ENCODE measurements at regions not wholly inside any gene's neighbourhood (a gene's known extent, or its start where the extent isn't known, plus 50 kb on each side); places are given as distances from the start of the nearest gene placed in this dataset.
"Not testable (repeated sequence)": the region's sequence is repeated elsewhere in the genome, so short reads cannot be mapped to it uniquely, and the experiment has no call there.

DNA sequence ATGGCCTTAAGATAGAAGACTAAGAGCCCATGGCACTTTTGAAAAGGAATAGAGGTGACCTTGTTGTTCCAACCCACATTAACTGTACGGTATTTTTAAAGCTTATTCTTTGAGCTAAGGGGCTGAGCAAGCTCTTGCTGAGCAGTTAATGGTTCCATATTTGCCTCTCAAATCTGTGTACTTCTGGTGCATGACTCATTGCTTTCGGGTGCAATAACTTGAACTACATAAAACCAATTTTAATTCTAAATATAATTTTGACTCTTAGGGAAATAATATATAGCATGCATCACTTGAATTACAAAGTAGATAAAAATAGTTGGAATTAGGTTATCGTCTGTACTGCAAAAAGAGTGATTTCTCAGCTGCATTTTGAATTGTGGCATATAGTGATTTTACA is 348.1 kb upstream of the CITED2 start:
- FAIRE-seq (no peak), DNase-seq (ENCODE audit: low spot score in 2 of 2) (no peak)

DNA sequence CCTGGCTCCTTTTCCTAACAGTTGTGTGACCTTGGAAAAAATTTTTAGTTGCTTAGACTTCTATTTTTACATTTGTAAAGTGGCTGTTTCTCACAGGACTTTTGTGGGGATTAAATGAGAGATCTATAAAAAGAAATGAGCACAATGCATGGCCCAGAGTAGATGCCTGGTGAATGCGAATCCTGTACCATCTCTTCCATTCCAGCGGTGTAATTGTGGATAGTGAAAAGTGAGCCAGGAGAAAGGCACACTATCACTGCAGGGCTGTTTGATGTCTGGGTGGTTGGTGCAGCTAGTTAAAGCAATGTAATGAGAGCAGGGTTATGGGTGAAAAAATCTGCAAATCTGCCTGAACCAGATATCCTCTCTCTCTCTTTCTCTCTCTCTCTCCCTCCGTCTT is 347.5 kb upstream of the CITED2 start:
- FAIRE-seq (no peak), DNase-seq (ENCODE audit: low spot score in 2 of 2) (no peak)

DNA sequence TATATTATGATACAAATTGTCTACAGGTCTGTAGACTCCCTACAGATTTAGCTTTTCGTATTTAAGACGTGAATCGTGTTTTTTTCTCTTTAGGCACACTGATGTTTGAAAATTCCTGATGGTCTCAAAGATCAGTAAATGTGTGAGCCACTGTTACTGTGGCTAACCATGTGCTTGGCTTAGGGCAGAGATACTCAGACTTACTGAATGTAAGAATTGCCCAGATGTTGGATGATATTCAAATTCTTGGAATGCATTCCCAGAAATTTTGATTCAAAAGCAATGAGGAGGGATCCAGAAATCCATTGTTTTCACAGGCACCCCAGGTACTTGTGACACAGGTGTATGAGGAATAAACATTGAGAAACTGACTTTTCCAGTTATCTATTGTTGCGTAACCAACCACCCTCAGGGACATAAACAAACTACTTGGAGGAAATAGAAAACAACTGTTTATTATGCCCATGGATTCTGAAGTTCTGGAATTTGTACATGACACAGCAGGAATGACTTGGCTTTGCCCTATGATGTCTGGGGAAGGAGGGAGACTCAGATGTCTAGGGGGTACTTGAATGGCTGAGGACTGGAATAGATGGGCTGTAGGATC is 339.6 kb upstream of the CITED2 start:
- DNase-seq (ENCODE audit: low spot score in 2 of 2) (no peak), FAIRE-seq (no peak)

DNA sequence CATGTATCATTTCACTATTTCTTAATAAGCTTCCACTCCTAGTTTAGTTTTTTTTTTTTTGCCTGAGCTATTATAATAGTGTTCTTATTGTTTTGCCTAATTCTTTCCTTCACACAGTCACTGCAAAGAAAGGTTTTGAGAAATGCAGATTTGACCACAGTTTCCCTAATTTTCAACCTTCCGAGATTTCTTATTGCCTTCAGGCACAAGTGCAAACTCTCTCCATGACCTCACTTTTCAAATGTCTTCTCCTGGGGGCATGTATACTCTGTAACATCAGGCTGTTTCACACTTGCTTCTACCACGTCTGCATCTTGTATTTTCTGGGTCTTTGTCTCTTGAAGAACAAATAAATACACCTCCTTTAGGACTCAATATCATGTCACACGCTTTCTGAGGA is 339.0 kb upstream of the CITED2 start:
- DNase-seq (ENCODE audit: low spot score in 2 of 2) (no peak), FAIRE-seq (no peak)

DNA sequence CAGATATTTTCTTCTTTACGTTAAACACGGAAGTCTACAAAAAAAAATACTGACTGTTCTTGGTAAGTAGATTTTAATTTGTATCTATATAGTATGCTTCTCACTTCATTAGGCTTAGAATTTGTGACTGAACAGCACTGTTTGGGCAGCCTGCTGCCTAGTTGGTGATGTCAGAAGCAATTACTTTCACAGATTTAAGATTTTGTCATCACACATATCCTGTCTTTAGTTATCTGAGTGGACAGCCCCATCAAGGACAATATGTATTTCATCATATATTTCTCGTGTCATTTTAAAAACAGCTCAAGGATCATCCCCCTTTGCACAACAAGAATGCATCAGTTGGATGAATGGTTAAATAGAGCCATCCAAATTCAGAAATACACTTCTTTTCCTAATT is 338.4 kb upstream of the CITED2 start:
- FAIRE-seq (no peak), DNase-seq (ENCODE audit: low spot score in 2 of 2) (no peak)

DNA sequence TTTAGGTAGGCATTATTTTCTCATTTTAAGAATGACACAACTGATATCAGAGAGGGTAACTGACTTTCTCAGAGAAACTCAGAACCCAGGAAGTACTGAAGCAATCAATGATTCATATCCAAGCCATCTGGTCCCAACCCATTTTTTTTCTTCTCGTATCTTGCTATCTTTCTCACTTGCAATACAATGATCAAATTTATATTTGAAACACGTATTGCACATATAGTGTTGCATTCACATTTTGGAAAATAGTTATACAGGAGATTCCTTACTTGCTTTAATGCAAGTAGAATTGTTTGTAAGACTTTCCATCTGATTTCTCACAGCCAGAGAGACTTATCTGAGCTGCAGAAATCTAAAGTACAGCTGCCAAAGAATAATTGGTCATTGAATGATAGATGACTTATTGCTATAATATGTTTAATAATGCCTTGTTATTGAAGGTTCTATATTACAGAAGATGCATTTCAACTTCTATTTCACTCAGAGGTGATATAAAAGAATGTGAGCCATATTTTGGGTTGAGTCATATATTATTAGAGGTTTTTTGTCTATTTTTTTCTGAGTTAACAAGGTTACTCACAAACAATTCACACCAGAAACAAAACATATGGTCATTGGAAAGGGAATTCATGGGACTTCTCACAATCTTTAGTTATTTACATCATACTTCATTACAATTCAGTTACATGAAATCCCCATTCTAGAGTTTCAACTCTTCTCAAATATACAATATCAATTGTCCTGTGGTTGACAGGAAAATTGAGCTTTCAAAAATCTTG is 337.5 kb upstream of the CITED2 start:
- DNase-seq (ENCODE audit: low spot score in 2 of 2) (no peak), FAIRE-seq (no peak)

DNA sequence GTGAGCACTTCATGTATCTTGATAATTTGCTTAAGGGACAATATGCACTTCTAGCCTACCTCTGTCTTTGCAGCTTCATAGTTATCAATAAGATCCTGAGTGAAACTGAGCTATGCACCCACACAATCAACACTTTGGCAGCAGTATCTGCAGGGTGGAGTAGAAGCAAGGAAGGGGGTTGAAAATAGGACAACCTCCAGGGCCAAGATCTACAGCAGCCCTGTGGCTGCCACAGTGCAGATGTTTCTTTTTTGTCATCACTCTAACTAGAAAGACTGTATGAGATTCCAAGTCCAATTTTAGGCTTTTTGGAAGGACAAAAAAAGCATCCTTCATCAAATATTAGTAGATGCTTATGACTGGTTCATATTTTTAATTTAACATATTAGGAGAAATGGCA is 336.1 kb upstream of the CITED2 start:
- FAIRE-seq (no peak), DNase-seq (ENCODE audit: low spot score in 2 of 2) (no peak)

DNA sequence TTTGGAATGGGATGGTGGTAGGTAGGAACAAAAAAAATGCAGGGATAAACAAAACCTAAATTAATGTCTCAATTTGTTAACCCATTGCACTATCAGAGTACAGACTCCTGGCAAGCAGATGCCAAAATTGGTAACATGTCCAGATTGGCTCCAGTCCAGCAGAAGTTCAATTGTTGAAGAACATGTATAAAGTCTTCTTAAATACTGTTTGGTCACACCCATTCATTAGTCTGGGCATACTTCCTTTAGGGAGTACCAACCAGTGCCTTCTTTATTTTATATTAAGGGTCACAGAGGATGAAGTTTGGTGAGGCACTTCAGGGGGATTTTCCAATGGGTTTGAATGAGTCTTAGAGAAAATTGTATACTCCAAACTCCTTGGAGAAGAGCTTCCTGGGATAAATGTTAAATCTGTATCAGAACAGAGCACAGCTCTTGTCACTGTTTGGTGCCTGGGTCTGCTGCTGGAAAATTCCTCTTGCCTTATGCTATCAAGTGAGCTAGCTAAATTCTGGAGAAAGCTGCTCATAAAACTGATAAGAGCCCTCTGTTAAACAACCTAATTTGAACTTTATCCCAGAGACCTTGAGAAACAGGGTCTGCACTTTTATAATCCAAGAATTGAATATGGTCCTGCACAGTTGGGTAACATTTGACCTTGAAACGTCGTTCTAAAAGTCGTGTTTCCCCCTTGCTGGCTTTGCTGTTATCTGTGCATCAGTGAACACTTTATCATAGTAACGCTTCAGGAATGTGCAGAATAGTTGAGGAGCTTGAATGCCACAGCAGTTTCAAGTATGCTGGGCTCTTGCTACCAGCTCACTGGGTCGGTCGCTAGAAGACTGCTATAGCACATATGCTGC is 334.1 kb upstream of the CITED2 start:
- DNase-seq (ENCODE audit: low spot score in 2 of 2) (no peak), FAIRE-seq (no peak)

DNA sequence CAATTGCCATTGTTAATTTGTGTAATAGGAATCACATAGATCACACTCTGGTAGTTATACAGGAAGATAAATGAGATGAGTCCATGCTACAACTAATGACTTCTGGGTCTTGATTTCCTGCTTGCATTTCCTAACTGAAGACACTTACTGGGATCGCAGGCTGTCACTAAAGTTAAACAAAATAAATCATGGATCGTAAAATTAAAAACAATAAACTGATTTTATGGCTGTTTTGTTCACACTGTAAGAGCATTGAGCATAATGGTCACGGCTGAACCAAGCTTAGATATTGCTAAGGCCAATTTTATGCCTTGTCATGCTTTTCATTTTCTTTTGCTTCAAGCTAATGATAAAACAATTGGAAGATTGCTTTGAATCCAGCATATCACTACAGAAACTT is 332.5 kb upstream of the CITED2 start:
- FAIRE-seq: no peak

DNA sequence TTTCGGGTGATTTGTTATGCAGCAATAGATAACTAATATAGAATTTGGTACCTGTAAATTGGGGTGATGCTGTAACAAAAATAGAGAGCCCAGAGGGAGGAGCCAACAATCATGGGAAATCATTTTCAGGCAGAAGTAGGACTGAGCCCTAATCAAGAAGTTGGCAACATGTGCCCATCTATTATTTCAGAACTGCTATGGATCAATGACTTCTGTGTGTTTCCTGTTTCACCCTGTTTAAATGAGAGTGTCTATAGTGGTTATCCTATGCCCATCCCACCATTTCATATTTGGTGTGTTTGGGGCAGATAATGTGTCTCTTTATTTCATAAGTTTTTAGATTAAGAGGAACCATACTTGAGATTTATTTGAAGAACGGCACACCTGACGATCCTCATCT is 330.8 kb upstream of the CITED2 start:
- no peak for DNase-seq (ENCODE audit: low spot score in 2 of 2)
- FAIRE-seq: no peak

More for the DNA sequence above, 332.5 kb upstream of the CITED2 start:
- no peak for DNase-seq (ENCODE audit: low spot score in 2 of 2)

DNA sequence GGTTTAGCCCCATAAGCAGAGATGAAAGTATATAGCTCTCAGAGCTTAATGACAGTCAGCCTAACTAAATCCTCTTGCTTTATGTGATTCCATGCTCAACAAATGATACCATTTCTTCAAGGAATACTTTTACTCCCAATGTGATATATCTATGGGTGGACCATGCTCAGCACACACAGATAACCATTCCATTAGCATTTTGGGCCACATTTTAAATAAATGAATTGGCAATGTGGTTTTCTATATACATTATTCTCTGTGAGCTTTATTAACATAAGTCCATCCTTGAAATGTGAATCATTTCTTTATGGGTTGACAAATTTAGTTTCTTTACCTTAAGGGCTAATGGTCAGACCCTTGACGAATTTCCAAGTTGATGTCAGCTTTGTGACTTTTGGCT is 329.3 kb upstream of the CITED2 start:
- FAIRE-seq: no peak

DNA sequence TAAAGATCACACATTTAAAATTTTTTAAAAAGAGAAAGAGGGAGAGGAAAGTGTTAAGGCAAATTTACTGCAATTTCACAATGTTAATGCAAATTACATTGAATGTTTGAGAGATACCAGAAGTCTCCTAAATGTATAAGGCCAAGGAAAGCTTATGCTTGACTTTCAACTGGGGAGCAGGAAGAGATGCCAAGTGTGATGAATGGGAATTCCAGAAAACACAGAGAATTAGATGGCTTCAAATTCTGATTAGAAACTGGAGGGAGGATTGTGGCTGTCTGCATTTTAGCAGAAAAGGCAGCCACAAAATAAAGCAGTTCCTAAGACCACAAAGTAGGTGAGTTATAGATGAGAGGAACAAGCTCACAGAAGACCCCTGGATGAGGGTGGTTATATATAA is 328.3 kb upstream of the CITED2 start:
- DNase-seq (ENCODE audit: low spot score in 2 of 2) (no peak), FAIRE-seq (no peak)

More for the DNA sequence above, 329.3 kb upstream of the CITED2 start:
- no peak for DNase-seq (ENCODE audit: low spot score in 2 of 2)

DNA sequence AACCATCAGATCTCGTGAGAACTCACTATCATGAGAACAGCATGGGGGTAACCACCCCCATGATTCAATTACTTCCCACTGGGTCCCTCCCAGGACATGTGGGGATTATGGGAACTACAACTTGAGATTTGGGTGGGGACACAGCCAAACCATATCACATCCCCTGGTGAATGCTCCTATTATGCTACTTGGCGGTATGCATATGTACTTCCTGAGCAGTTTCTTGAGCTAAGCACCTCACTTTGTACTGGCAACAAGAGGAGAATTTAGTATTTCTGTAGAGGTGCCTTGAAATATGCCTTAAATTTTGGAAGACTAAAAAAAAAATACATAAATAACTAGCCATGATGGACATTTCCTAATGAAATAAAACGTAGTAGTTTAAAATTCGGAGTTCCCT is 327.2 kb upstream of the CITED2 start:
- no peak for DNase-seq (ENCODE audit: low spot score in 2 of 2)
- no peak for FAIRE-seq

DNA sequence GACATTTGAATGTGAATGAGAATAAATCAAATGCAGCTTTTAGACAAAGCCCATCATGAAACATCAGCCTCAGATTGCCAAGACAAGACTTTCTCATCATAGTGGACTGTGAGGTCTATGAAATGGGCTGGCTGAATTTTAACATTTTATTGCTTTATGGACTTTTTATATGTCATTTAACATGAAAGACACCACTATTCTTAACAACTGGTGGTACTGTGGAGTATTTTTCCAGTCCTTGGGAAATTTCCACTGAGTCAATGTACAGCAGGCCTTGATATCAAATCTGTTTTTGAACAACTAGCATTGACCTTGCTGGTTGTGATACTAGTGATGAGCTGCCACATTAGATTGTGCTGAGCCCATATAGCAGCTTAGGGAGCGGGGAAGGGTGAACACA is 326.6 kb upstream of the CITED2 start:
- FAIRE-seq (no peak), DNase-seq (ENCODE audit: low spot score in 2 of 2) (no peak)

DNA sequence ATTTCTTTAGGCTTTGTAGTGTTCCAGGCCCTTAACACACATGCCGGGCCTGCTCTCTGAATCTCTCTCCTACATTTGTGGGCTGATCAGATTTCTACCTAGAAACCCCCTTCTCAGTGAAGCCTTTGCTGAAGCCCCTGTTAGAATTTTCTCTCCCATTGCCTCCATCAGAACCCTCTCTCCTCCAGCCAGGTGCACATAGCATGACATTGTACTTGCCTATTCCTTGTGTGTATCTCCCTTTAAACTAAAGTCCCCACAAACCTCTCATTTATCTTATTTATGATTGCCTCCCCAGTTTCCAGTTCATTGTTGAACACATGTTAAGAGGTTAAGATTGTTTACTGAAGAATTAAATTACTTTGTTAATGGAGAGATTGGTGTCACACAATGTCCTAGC is 325.5 kb upstream of the CITED2 start:
- DNase-seq (ENCODE audit: low spot score in 2 of 2): no peak
- FAIRE-seq: no peak

DNA sequence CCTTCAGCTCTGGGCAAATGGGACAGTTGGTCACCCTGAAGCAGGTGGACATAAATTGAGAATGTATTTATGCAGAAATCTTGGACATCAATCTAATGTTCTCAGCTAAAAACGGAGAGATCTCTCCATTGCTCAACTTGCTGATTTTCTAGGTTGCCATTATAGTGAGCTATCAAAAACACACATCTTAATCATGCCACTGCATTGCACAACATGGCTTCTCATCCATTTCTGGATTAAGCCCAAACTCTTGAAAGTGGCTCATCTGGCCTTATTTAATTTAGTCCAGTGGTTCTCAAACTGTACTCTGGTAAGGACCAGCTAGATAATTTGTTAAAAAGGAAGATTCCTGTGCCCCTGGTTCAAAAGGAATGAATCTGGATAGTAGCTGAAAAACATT is 324.9 kb upstream of the CITED2 start:
- DNase-seq (ENCODE audit: low spot score in 2 of 2) (no peak), FAIRE-seq (no peak)

DNA sequence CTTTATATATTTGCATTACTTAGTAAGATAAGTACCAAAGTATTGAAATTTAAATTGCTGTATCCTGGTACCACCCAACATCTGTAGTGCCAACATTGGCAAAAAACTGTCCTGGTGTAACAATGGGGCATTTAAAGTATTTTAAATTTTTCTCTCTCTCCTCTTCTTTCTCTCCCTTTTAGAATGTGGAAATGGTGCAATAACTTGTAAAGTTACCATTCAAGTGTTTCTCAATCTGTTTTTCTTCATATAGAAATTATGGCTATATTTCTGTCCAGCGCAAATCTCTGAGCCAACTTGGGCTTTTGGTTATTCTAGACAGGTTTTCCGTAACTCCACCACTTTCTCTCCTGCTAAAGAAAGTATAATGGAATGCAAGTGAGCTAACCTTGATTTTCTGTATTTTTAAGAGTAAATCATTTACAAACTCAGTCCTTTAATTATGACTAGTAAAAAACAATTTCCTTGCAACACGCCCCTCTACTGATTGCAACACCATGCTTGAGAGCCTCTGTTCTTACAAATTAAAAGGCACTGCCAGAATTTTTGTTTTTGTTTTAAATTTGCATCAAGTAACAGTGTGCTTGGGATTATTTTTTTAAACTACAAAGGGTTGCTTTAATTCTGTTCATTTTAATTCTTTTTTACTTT is 324.2 kb upstream of the CITED2 start:
- FAIRE-seq: no peak
- no peak for DNase-seq (ENCODE audit: low spot score in 2 of 2)

DNA sequence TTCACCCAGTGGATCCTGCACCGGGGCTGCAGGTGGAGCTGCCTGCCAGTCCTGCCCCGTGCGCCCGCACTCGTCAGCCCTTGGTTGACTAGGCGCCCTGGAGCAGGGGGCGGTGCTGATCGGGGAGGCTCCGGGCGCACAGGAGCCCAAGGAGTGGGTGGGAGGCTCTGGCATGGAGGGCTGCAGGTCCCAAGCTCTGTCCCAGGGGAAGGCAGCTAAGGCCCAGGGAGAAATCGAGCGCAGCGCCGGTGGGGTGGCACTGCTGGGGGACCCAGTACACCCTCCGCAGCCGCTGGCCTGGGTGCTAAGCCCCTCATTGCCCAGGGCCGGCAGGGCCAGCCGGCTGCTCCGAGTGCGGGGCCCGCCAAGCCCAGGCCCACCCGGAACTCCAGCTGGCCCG is 323.4 kb upstream of the CITED2 start:
- not testable (repeated sequence) for DNase-seq (ENCODE audit: low spot score in 2 of 2); FAIRE-seq

DNA sequence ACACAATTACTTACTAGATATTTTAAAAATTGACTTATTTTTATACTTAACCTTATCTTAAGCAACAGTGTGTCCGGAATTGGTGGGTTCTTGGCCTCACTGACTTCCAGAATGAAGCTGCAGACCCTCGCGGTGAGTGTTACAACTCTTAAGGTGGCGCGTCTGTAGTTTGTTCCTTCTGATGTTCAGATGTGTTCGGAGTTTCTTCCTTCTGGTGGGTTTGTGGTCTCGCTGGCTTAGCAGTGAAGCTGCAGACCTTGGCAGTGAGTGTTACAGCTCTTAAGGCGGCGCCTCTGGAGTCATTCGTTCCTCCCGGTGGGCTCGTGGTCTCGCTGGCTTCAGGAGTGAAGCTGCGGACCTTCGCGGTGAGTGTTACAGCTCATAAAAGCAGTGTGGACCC is 322.5 kb upstream of the CITED2 start:
- FAIRE-seq; DNase-seq (ENCODE audit: low spot score in 2 of 2): not testable (repeated sequence)

DNA sequence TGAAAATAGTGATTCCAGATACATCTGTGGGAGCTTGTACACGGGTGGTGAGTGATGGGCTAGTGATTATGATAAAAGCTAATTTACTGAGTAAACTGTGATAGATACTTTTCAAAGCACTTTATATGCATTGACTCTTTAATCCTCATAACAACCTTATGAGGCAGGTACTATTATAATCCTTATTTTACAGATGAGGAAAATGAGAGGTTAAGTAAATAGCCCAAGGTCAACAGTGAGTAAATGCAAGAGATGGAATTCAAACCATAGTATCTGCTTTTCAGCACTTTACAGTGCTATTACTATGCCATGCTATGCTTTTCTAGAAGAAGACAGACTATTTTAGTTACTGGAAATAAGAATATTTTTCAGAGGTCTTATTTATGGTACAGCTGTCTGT is 320.9 kb upstream of the CITED2 start:
- DNase-seq (ENCODE audit: low spot score in 2 of 2) (no peak), FAIRE-seq (no peak)

DNA sequence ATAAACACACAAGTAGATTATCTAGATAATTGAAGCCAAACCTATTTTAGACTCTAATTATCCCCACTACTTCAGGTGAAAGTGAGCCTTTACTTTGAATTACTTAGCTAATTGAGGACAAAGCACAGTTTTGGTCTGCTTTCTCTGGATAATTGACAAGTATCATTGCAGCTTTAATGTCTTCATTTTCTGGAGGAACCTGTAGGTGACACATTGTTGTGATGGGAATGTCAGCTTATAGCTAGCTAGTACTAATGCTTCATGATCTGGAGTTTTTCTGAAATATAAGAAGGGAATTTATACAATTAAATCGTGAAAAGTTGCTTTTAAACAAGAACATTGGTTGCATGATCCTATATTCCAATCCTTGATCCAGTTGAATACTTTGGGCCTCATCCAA is 319.3 kb upstream of the CITED2 start:
- no peak for FAIRE-seq
- DNase-seq (ENCODE audit: low spot score in 2 of 2): no peak

Data from frontal cortex (tissue), 3 donors.